ENCODE measurements at regions not wholly inside any gene's neighbourhood (a gene's known extent, or its start where the extent isn't known, plus 50 kb on each side); places are given as distances from the start of the nearest gene placed in this dataset.

DNA sequence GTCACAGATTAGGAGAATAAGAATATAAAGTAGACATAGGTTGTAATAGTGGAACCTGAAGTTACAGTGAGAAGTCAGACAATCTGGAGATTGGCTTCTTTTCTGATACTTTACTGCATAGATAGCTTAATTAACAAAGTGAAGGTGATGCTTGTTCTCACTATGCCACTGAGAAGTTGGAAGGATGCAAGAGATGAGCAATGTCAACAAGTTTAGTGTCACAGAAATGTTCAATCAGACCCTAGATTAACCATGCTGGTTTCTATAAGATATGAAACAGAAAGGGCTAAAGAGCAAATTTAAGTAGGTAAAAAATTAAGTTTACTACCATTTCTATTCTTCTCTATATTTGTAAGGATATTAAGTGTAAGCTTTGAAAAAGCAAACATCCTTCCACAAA is 838.6 kb upstream of the SORCS1 start:
- TF ChIP-seq, protein P1, sequence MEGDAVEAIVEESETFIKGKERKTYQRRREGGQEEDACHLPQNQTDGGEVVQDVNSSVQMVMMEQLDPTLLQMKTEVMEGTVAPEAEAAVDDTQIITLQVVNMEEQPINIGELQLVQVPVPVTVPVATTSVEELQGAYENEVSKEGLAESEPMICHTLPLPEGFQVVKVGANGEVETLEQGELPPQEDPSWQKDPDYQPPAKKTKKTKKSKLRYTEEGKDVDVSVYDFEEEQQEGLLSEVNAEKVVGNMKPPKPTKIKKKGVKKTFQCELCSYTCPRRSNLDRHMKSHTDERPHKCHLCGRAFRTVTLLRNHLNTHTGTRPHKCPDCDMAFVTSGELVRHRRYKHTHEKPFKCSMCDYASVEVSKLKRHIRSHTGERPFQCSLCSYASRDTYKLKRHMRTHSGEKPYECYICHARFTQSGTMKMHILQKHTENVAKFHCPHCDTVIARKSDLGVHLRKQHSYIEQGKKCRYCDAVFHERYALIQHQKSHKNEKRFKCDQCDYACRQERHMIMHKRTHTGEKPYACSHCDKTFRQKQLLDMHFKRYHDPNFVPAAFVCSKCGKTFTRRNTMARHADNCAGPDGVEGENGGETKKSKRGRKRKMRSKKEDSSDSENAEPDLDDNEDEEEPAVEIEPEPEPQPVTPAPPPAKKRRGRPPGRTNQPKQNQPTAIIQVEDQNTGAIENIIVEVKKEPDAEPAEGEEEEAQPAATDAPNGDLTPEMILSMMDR (IDR thresholded peaks at IDR 0.05; ENCODE audit: low read depth, low read length, missing input control): no peak
- TF ChIP-seq JUND (IDR thresholded peaks at IDR 0.05): no peak
- TF ChIP-seq, protein P2, sequence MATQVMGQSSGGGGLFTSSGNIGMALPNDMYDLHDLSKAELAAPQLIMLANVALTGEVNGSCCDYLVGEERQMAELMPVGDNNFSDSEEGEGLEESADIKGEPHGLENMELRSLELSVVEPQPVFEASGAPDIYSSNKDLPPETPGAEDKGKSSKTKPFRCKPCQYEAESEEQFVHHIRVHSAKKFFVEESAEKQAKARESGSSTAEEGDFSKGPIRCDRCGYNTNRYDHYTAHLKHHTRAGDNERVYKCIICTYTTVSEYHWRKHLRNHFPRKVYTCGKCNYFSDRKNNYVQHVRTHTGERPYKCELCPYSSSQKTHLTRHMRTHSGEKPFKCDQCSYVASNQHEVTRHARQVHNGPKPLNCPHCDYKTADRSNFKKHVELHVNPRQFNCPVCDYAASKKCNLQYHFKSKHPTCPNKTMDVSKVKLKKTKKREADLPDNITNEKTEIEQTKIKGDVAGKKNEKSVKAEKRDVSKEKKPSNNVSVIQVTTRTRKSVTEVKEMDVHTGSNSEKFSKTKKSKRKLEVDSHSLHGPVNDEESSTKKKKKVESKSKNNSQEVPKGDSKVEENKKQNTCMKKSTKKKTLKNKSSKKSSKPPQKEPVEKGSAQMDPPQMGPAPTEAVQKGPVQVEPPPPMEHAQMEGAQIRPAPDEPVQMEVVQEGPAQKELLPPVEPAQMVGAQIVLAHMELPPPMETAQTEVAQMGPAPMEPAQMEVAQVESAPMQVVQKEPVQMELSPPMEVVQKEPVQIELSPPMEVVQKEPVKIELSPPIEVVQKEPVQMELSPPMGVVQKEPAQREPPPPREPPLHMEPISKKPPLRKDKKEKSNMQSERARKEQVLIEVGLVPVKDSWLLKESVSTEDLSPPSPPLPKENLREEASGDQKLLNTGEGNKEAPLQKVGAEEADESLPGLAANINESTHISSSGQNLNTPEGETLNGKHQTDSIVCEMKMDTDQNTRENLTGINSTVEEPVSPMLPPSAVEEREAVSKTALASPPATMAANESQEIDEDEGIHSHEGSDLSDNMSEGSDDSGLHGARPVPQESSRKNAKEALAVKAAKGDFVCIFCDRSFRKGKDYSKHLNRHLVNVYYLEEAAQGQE (IDR thresholded peaks at IDR 0.05): no peak
- no peak for TF ChIP-seq FOXA1 (IDR thresholded peaks at IDR 0.05)
- TF ChIP-seq FOXA2 (IDR thresholded peaks at IDR 0.05): no peak
- TF ChIP-seq TAF1 (conservative IDR thresholded peaks at IDR 0.05): no peak
- no peak for TF ChIP-seq RAD21 (IDR thresholded peaks at IDR 0.05)
- TF ChIP-seq NR2F2 (IDR thresholded peaks at IDR 0.05): no peak
- TF ChIP-seq, protein P3, sequence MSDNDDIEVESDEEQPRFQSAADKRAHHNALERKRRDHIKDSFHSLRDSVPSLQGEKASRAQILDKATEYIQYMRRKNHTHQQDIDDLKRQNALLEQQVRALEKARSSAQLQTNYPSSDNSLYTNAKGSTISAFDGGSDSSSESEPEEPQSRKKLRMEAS (IDR thresholded peaks at IDR 0.05): no peak
- TF ChIP-seq EGR1 (IDR thresholded peaks at IDR 0.05; ENCODE audit: low read depth in 2 of 2): no peak
- TF ChIP-seq, protein P4, sequence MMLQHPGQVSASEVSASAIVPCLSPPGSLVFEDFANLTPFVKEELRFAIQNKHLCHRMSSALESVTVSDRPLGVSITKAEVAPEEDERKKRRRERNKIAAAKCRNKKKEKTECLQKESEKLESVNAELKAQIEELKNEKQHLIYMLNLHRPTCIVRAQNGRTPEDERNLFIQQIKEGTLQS (IDR thresholded peaks at IDR 0.05): no peak
- TF ChIP-seq SP1 (IDR thresholded peaks at IDR 0.05): no peak
- no peak for TF ChIP-seq YY1 (IDR thresholded peaks at IDR 0.05)
- no peak for TF ChIP-seq RXRA (IDR thresholded peaks at IDR 0.05)

All from liver (tissue), 3 donors.